Neural crest cell (in vitro differentiated cells): ENCODE measurements at regions not wholly inside any gene's neighbourhood (a gene's known extent, or its start where the extent isn't known, plus 50 kb on each side); places are given as distances from the start of the nearest gene placed in this dataset.

Experiments
- DNase-seq: peaks from one replicate; pipeline ENCODE4 v3.0.0; 2021; ENCODE audit warnings: low read depth, mixed read lengths, low spot score
- H3K27ac Mint-ChIP-seq: one replicate; pipeline ENCODE4 v1.8.0; 2021; ENCODE audit warnings: mild to moderate bottlenecking, mixed read lengths; ENCODE audit not compliant: unreplicated experiment
- H3K27me3 Mint-ChIP-seq: 2 replicates; pipeline ENCODE4 v1.8.0; 2021; ENCODE audit warnings: low read depth, mild to moderate bottlenecking, mixed read lengths
- H3K36me3 Mint-ChIP-seq: 2 replicates; pipeline ENCODE4 v1.8.0; 2021; ENCODE audit warnings: low read depth, mild to moderate bottlenecking, mixed read lengths
- H3K4me1 Mint-ChIP-seq: 2 replicates; pipeline ENCODE4 v1.8.0; 2021; ENCODE audit warnings: mixed read lengths
- H3K4me3 Mint-ChIP-seq: one replicate; pipeline ENCODE4 v1.8.0; 2021; ENCODE audit warnings: mild to moderate bottlenecking, mixed read lengths
- H3K9me3 Mint-ChIP-seq: 2 replicates; pipeline ENCODE4 v1.8.0; 2021; ENCODE audit warnings: mixed read lengths
- CTCF ChIP-seq: fragments of 200-600 bp; sonication (generic); conservative IDR thresholded peaks from 2 replicates; pipeline ENCODE4 v1.5.0; 2021; ENCODE audit warnings: antibody characterized with exemption, mild to moderate bottlenecking

- no peaks in the 10 kb centered on the region for H3K27me3 Mint-ChIP-seq
- no peak for TF ChIP-seq CTCF
- peaks cover 4% of the 10 kb centered on the region for H3K4me1 Mint-ChIP-seq
- DNase-seq = no peak
- no peak overlapping the region for H3K27ac Mint-ChIP-seq
- H3K9me3 Mint-ChIP-seq = peaks cover 3% of the 10 kb centered on the region
- H3K36me3 Mint-ChIP-seq = no peaks in the 10 kb centered on the region
- H3K4me3 Mint-ChIP-seq = no peak overlapping the region
These were observed 320.5 kb upstream of the CD180 start for GRCh38 chr5:67516948-67517565.

- DNase-seq = no peak
- Mint-ChIP-seq H3K9me3 (peaks cover 3% of the 10 kb centered on the region), H3K27ac (no peak overlapping the region), H3K4me3 (no peak overlapping the region), H3K36me3 (no peaks in the 10 kb centered on the region), H3K4me1 (peaks cover 4% of the 10 kb centered on the region), H3K27me3 (no peaks in the 10 kb centered on the region)
- no peak for TF ChIP-seq CTCF
These were observed 319.2 kb upstream of the CD180 start for GRCh38 chr5:67515762-67516161.

GRCh38 chr5:67515020-67515689 is 318.6 kb upstream of the CD180 start:
- Mint-ChIP-seq H3K9me3 (peaks cover 3% of the 10 kb centered on the region), H3K4me1 (peaks cover 4% of the 10 kb centered on the region), H3K4me3 (no peak overlapping the region), H3K36me3 (no peaks in the 10 kb centered on the region), H3K27ac (no peak overlapping the region), H3K27me3 (no peaks in the 10 kb centered on the region)
- DNase-seq = no peak
- no peak for TF ChIP-seq CTCF

GRCh38 chr5:67512758-67513157 is 316.2 kb upstream of the CD180 start:
- H3K27me3 Mint-ChIP-seq = no peaks in the 10 kb centered on the region
- no peak overlapping the region for H3K4me3 Mint-ChIP-seq
- no peak for DNase-seq
- no peak overlapping the region for H3K27ac Mint-ChIP-seq
- H3K9me3 Mint-ChIP-seq = peaks cover 3% of the 10 kb centered on the region
- peaks cover 4% of the 10 kb centered on the region for H3K4me1 Mint-ChIP-seq
- H3K36me3 Mint-ChIP-seq = no peaks in the 10 kb centered on the region
- no peak for TF ChIP-seq CTCF

- Mint-ChIP-seq H3K9me3 (peaks cover 2% of the 10 kb centered on the region), H3K4me1 (peaks cover 4% of the 10 kb centered on the region), H3K36me3 (no peaks in the 10 kb centered on the region), H3K27ac (no peak overlapping the region), H3K4me3 (no peak overlapping the region), H3K27me3 (no peaks in the 10 kb centered on the region)
- no peak for DNase-seq
- no peak for TF ChIP-seq CTCF
These were observed 315.3 kb upstream of the CD180 start for GRCh38 chr5:67511911-67512310.
